GM12878 (cell line): ENCODE measurements at regions not wholly inside any gene's neighbourhood (a gene's known extent, or its start where the extent isn't known, plus 50 kb on each side); places are given as distances from the start of the nearest gene placed in this dataset.

Experiments used
- ATAC-seq: fragments of 200-7000 bp; cut with Tn5 transposase; 3 replicates; pipeline ENCODE4 v1.9.1; 2020; ENCODE audit warnings: mild to moderate bottlenecking, moderate library complexity
- BruUV-seq: library from RNA; stranded (reverse); fragments of 400-500 nt; replicated peaks from 2 replicates; lab custom pipeline; 2021; lab: Mats Ljungman, UMichigan
- CTCF ChIA-PET: fragments of 300-600 bp; sonication (Branson Sonifier 250); formaldehyde crosslinking; extraction: SDS; loops from one replicate; lab custom pipeline; 2021; ENCODE audit warnings: inconsistent platforms; lab: Yijun Ruan, JAX
- POLR2A ChIA-PET: fragments of 350-600 bp; formaldehyde crosslinking; extraction: SDS; loops from one replicate; lab custom pipeline; 2021; ENCODE audit warnings: inconsistent platforms; lab: Charles Lee
- RAD21 ChIA-PET: fragments of 300-600 bp; sonication (Branson Sonifier 250); formaldehyde crosslinking; loops from one replicate; lab custom pipeline; 2023; ENCODE audit warnings: antibody characterized with exemption; ENCODE audit not compliant: unreplicated experiment; lab: Charles Lee
- SMC1A ChIA-PET: fragments of 300-600 bp; sonication (Branson Sonifier 250); formaldehyde crosslinking; loops from one replicate; lab custom pipeline; 2023; ENCODE audit not compliant: unreplicated experiment, uncharacterized antibody; lab: Charles Lee
- DNase-seq: peaks from one replicate; pipeline ENCODE4 v3.0.0-alpha.2; 2011; ENCODE audit warnings: low read depth, low spot score
- FAIRE-seq: peaks from 3 replicates; lab custom pipeline; 2011; peaks lifted over from hg19 to GRCh38; lab: Jason Lieb, UNC
- H2AFZ ChIP-seq: 2 replicates; pipeline ENCODE4 v1.6.0; 2011; ENCODE audit warnings: low read depth, low read length, control low read depth; ENCODE audit not compliant: control insufficient read depth
- H3K27ac ChIP-seq: 2 replicates; pipeline ENCODE4 v1.5.1; 2011; ENCODE audit warnings: control low read depth; ENCODE audit not compliant: control insufficient read depth, insufficient read depth
- H3K27me3 ChIP-seq, 2 experiments: replicated peaks in 1 of 2; 2 replicates each; pipeline versions ENCODE4 v1.6.0 to v1.6.1; 2011; ENCODE audit warnings: low read length in 1 of 2; ENCODE audit not compliant: control insufficient read depth in 2 of 2, insufficient read depth in 2 of 2
- H3K36me3 ChIP-seq, 2 experiments: 2 replicates each; pipeline ENCODE4 v1.5.1; 2011; ENCODE audit warnings: low read length in 1 of 2; ENCODE audit not compliant: control insufficient read depth in 2 of 2, insufficient read depth in 2 of 2
- H3K4me1 ChIP-seq: 2 replicates; pipeline ENCODE4 v1.6.1; 2011; ENCODE audit warnings: mild to moderate bottlenecking, low read length, moderate library complexity, mixed read lengths; ENCODE audit not compliant: control insufficient read depth, insufficient read depth
- H3K4me2 ChIP-seq: 2 replicates; pipeline ENCODE4 v1.6.0; 2011; ENCODE audit warnings: control low read depth; ENCODE audit not compliant: control insufficient read depth, insufficient read depth
- H3K4me3 ChIP-seq: fragments of 200-600 bp; sonication (generic); 2 replicates; pipeline ENCODE4 v1.5.1; 2016
- H3K79me2 ChIP-seq: 2 replicates; pipeline ENCODE4 v1.6.0; 2011; ENCODE audit warnings: low read length; ENCODE audit not compliant: control insufficient read depth, insufficient read depth
- H3K9ac ChIP-seq: 2 replicates; pipeline ENCODE4 v1.8.0; 2011; ENCODE audit warnings: low read length, control low read depth, mixed read lengths; ENCODE audit not compliant: control insufficient read depth, insufficient read depth
- H3K9me3 ChIP-seq: replicated peaks from 3 replicates; pipeline ENCODE4 v1.5.1; 2011; ENCODE audit warnings: mild to moderate bottlenecking, low read length; ENCODE audit not compliant: control insufficient read depth, insufficient read depth
- H4K20me1 ChIP-seq: 2 replicates; pipeline ENCODE4 v1.6.0; 2011; ENCODE audit not compliant: control insufficient read depth, insufficient read depth
- DPF2 ChIP-seq: fragments of 450-650 bp; IDR thresholded peaks from 2 replicates; pipeline ENCODE4 v1.6.1; 2017; ENCODE audit warnings: mild to moderate bottlenecking
- EGR1 ChIP-seq, 2 experiments: IDR thresholded peaks; 1 replicate in 1 of 2; 2 replicates in 1 of 2; pipeline ENCODE4 v1.6.1; 2011 to 2012; ENCODE audit warnings: low read depth in 2 of 2, low read length in 2 of 2, borderline replicate concordance in 1 of 2, mild to moderate bottlenecking in 1 of 2, moderate library complexity in 1 of 2
- WGBS: methylation state at CpG from one replicate; pipeline ENCODE4 v1.1.6; 2016; ENCODE audit warnings: low lambda C conversion rate; ENCODE audit not compliant: insufficient replicate concordance, insufficient coverage; ENCODE audit errors: missing lambda C conversion rate; 5-methylcytosine and 5-hydroxymethylcytosine counted together
- in situ Hi-C: fragments of 300-500 bp; cut with MboI; formaldehyde crosslinking; loops from 9 replicates; pipeline ENCODE4 v1.14.3; 2018; ENCODE audit warnings: mixed read lengths
- intact Hi-C: fragments of 100-400 bp; cut with micrococcal nuclease; formaldehyde crosslinking; loops from one replicate; pipeline ENCODE4 v1.14.2; 2022; ENCODE audit not compliant: unreplicated experiment
- TF ChIP-seq, protein P1 (sequence below): fragments of 450-650 bp; formaldehyde crosslinking; IDR thresholded peaks from 2 replicates; pipeline ENCODE4 v1.5.0; 2022; ENCODE audit warnings: mild to moderate bottlenecking, missing genetic modification characterization

GRCh38 chr3:194082743-194083636, 53.0 kb upstream of the HES1 start:
- CTCF ChIA-PET = interaction anchor here (1.1 to 1.5 kb wide), 2 partner anchors 211 to 233 kb away, joined by 3 to 4 read pairs; no protein-coding TSS in a partner anchor
- SMC1A ChIA-PET = interaction anchor here (0.7 to 1.6 kb wide), 4 partner anchors 12 to 222 kb away, joined by 3 read pairs; no protein-coding TSS in a partner anchor
- 79% methylated on average over 15 of the region's 18 CpGs for WGBS
- ATAC-seq (no peak), DNase-seq (no peak), FAIRE-seq (no peak)
- Histone ChIP-seq H3K27ac (no peak overlapping the region), H2AFZ (no peak overlapping the region), H3K4me3 (no peak overlapping the region), H3K4me1 (no peaks in the 10 kb centered on the region), H3K27me3 (peaks cover 2 to 5% of the 10 kb centered on the region in 2 experiments; a peak in 3 of 4 replicates), H4K20me1 (no peaks in the 10 kb centered on the region; the same call in 1 of the 2 replicates), H3K79me2 (no peaks in the 10 kb centered on the region), H3K4me2 (no peak overlapping the region), H3K36me3 (no peaks in the 10 kb centered on the region), H3K9ac (no peak overlapping the region), H3K9me3 (no peaks in the 10 kb centered on the region)
- POLR2A ChIA-PET = no interaction called here
- BruUV-seq = no TSS peak
- in situ Hi-C loops = no loop called here
- RAD21 ChIA-PET = interaction anchor here (0.7 to 1.4 kb wide), 3 partner anchors 26 to 233 kb away, joined by 3 to 4 read pairs (median 3); no protein-coding TSS in a partner anchor
- intact Hi-C loops = no loop called here
- TF ChIP-seq, protein P1, sequence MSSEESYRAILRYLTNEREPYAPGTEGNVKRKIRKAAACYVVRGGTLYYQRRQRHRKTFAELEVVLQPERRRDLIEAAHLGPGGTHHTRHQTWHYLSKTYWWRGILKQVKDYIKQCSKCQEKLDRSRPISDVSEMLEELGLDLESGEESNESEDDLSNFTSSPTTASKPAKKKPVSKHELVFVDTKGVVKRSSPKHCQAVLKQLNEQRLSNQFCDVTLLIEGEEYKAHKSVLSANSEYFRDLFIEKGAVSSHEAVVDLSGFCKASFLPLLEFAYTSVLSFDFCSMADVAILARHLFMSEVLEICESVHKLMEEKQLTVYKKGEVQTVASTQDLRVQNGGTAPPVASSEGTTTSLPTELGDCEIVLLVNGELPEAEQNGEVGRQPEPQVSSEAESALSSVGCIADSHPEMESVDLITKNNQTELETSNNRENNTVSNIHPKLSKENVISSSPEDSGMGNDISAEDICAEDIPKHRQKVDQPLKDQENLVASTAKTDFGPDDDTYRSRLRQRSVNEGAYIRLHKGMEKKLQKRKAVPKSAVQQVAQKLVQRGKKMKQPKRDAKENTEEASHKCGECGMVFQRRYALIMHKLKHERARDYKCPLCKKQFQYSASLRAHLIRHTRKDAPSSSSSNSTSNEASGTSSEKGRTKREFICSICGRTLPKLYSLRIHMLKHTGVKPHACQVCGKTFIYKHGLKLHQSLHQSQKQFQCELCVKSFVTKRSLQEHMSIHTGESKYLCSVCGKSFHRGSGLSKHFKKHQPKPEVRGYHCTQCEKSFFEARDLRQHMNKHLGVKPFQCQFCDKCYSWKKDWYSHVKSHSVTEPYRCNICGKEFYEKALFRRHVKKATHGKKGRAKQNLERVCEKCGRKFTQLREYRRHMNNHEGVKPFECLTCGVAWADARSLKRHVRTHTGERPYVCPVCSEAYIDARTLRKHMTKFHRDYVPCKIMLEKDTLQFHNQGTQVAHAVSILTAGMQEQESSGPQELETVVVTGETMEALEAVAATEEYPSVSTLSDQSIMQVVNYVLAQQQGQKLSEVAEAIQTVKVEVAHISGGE (CRISPR knock-in tag) = no peak
- TF ChIP-seq EGR1 (IDR thresholded peaks at IDR 0.05; ENCODE audit: borderline replicate concordance in 1 of 2, low read depth in 2 of 2, low read length in 2 of 2) = no peak
- no peak for TF ChIP-seq DPF2
